SK-MEL-5 (cell line): ENCODE measurements at regions not wholly inside any gene's neighbourhood (a gene's known extent, or its start where the extent isn't known, plus 50 kb on each side); places are given as distances from the start of the nearest gene placed in this dataset.
"Not testable (repeated sequence)": the region's sequence is repeated elsewhere in the genome, so short reads cannot be mapped to it uniquely, and the experiment has no call there.

Source experiments
- DNase-seq: peaks from one replicate; pipeline ENCODE4 v3.0.0-alpha.2; 2016; ENCODE audit warnings: low read depth, low spot score
- in situ Hi-C: cut with HindIII; loops from 2 replicates; pipeline ENCODE4 v1.10.0; 2016; ENCODE audit warnings: low sequenced_read_pairs, high pct_unique_total_duplicates, low pct_unique_long_range_greater_than_20kb
- small RNA-seq, 2 experiments: library from RNA; depleted of rRNA; stranded (forward); fragments of <200 nt; gene quantifications; one replicate each; pipeline ENCODE3, GENCODE V24; 2014

- in situ Hi-C loops, DNase-seq: not testable (repeated sequence)
Measured at GRCh38 chr9:75820471-75821115, 69.9 kb upstream of the PCSK5 start.

GRCh38 chr9:75823151-75823550, 67.3 kb upstream of the PCSK5 start:
- in situ Hi-C loops = no loop called here
- no peak for DNase-seq

GRCh38 chr9:75824816-75825568, 65.5 kb upstream of the PCSK5 start:
- in situ Hi-C loops = no loop called here
- DNase-seq = no peak

- no peak for DNase-seq
- in situ Hi-C loops = no loop called here
Measured at GRCh38 chr9:75826314-75826713, 64.2 kb upstream of the PCSK5 start.

- no peak for DNase-seq
- in situ Hi-C loops = no loop called here
Measured at GRCh38 chr9:75830303-75830702, 60.2 kb upstream of the PCSK5 start.

GRCh38 chr9:75833778-75834177, 56.7 kb upstream of the PCSK5 start:
- DNase-seq = no peak
- in situ Hi-C loops = no loop called here

GRCh38 chr9:75834878-75835277, 55.6 kb upstream of the PCSK5 start:
- in situ Hi-C loops = no loop called here
- no peak for DNase-seq

Small RNA genes in the stretch of these regions (small RNA-seq; reads per million reads assigned to genes)
- gene RNU6-1228P = 0 to 0.05 reads per million in 2 experiments
